HG02798 (cell line): ENCODE measurements at regions not wholly inside any gene's neighbourhood (a gene's known extent, or its start where the extent isn't known, plus 50 kb on each side); places are given as distances from the start of the nearest gene placed in this dataset.

Source experiments
- ATAC-seq: cut with Tn5 transposase; IDR thresholded peaks from one replicate; pipeline ENCODE4 v1.9.1; 2021; ENCODE audit warnings: mild to moderate bottlenecking; ENCODE audit not compliant: unreplicated experiment, poor library complexity

GRCh38 chr10:105706281-105707026, 1065.4 kb downstream of the SORCS3 start:
- ATAC-seq = no peak

- ATAC-seq = no peak
Observed at GRCh38 chr10:105702211-105702610, 1061.1 kb downstream of the SORCS3 start.

- ATAC-seq = no peak
Observed at GRCh38 chr10:105700218-105700617, 1059.1 kb downstream of the SORCS3 start.

DNA sequence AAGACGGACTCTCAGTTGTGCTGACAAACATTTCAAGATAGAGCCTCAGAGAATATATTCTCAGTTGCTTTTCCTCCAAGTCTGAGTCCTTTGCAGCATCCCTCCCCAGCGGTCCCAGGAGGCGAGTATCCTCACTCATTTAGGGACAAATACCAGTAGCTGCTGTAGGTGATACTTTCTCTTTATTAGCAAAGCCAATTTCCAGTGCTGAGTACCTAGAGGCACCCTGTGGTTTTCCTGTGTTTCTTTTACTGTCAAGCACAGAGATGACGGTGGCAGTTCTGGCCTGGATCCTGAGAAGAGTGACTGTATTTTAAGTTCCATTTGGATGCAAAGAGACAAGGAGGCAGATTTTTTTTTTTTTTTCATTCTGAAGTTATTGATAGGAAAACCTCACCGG, 1058.4 kb downstream of the SORCS3 start:
- ATAC-seq = no peak

GRCh38 chr10:105698592-105698991, 1057.5 kb downstream of the SORCS3 start:
- no peak for ATAC-seq

- no peak for ATAC-seq
Observed at GRCh38 chr10:105697290-105697780, 1056.2 kb downstream of the SORCS3 start.

DNA sequence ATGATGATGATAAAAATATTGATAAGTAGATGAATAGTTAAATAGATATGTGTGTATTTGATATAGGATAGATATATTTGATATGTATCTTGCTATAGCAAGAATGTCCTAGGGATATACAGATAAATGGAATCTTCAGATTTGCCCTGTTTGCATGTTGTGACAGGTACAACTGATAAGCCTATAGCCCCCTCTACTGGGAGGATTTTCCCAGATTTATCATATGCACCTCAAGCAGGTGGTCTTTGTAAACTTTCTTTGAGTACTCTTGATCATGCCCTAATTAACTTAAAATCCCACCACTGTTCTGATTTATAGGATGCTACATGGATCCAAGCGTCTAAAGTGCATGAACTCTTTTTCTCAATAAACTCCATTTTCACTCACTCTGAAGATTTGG, 1050.7 kb downstream of the SORCS3 start:
- ATAC-seq = no peak

DNA sequence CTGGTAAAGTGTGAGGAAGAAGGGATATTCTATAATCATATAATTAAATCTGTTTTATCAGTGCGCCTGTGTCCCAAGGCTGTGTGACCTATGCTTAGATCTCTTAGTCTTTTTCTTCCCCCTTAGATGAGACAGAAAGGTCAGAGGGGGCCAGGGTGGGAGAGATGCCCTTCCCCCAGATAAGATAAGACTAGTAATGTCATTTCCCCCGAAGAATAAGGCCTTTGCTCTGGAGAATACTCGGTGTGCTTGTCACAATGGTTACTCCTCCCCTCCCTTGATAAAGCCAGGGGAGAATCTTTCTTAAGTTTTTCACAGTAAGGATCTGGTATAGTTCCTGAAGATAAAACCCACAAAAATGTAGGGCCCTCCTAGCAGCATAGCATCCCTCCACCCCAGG, 1041.8 kb downstream of the SORCS3 start:
- no peak for ATAC-seq

DNA sequence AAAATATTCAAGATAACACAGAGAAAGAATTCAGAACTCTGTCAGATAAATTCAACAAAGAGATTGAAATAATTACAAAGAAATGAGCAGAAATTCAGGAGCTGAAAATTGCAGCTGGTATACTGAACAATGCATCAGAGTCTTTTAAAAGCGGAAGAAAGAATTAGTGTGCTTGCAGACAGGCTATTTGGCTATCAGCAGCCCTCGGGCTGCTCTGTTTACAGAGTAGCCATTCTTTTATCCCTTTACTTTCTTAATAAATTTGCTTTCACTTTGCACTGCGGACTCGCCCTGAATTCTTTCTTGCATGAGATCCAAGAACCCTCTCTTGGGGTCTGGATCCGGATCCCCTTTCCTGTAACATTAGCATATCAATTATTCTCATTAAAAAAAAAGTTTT, 1040.0 kb downstream of the SORCS3 start:
- ATAC-seq = no peak

DNA sequence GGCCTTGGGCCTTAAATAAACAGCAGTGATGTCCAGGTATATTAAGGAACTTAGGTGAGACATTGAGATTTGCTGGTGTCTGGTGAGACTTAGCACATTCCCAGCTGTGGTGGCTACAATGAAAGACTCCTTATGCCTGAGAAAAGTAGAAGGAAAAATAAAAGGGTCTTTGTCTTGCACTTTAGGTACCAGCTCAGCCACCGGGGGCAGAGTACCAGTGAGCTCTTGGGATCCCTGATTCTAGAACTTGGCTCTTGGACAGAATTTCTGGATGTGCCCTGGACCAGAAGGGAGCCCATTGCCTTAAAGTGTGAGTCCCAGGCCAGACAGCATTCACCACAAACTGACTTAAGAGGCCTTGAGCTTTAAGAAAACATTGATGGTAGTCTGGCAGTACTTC, 1038.7 kb downstream of the SORCS3 start:
- no peak for ATAC-seq

- no peak for ATAC-seq
Observed at GRCh38 chr10:105675333-105675732, 1034.2 kb downstream of the SORCS3 start.

DNA sequence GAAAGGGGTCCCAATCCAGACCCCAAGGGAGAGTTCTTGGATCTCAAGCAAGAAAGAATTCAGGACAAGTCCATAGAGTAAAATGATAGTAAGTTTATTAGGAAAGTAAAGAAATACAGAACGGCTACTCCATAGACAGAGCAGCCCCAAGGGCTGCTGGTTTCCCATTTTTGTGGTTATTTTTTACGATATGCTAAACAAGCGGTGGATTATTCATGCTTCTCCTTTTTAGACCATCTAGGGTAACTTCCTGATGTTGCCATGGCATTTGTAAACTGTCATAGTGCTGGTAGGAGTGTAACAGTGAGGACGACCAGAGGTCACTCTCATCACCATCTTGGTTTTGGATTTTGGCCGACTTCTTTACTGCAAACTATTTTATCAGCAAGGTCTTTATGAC, 1033.4 kb downstream of the SORCS3 start:
- no peak for ATAC-seq

- ATAC-seq = no peak
Observed at GRCh38 chr10:105658696-105659095, 1017.6 kb downstream of the SORCS3 start.

DNA sequence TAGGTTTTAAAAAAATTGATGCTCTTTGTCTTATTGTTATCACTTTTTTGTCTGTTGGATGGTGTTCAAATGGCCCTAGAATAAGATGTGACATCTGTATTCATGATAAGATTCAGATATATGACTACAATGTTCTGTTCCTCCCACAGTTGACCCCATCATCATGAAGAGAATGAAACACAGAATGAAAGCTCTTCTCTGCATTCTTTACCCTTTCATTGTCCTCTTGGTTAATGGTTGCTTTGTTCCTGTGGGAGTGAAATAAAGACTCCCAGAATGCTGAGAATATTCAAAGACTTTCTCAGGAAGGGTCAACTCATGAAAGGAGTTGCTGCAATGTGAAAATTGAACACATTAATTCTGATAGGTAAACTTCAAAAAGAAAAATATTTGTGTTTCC, 1015.8 kb downstream of the SORCS3 start:
- ATAC-seq = no peak

DNA sequence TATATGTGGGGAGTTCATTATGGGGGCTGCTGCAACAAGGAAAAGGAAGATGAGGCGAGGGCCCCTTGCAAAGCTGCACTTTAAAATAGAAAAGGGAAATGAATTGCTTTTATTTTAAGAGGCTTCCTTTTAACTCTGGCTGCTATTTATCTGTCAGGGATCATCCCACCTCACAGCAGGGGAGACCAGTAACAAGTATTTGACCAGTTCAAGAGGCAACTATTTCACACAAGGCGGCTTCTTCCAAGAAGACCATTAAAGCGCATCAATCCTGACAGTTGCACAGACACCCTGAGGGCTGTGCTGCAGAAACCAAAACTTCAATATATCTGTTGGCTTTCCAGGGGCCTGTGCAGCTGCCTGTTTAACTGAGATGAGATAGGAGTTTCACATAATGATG, 1009.2 kb downstream of the SORCS3 start:
- ATAC-seq = no peak

DNA sequence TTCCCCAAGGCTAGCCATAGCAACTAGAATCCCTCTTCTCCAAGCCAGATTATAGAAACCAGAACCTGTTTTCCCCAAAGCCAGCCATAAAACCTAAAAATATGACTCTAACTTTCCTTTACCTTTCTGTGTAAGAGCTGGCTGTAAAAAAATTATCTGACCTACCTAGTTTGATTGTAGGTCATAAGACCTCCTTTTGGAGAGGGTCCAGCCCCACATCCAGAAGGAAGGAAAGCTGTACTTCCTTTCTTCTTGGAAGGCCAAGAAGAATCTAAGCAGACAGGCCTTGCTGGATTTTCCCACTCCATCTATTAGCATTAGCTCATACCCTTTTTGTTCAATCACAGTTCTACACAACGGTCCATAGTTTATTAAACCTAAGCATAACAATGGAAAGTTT, 1006.3 kb downstream of the SORCS3 start:
- ATAC-seq = no peak

DNA sequence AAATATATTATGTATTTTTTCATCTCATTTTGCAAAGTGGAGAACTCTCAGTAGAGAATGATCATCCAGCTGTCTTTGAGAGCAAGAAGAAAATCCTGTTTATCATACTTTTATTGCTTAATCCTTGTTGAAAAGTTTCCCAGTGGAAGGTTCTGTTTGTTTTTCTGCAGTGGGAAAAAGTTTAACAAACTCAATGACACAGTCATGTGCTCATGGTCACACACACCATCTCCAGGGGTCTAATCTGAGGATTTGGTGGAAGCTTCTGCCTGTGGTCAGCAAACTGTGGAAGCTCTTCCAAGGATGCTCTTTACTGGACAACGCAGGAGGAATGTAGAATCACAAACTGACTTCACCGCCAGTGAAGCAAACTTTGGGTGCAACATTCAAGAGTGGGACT, 1003.9 kb downstream of the SORCS3 start:
- ATAC-seq = no peak

GRCh38 chr10:105644559-105644958, 1003.5 kb downstream of the SORCS3 start:
- no peak for ATAC-seq

DNA sequence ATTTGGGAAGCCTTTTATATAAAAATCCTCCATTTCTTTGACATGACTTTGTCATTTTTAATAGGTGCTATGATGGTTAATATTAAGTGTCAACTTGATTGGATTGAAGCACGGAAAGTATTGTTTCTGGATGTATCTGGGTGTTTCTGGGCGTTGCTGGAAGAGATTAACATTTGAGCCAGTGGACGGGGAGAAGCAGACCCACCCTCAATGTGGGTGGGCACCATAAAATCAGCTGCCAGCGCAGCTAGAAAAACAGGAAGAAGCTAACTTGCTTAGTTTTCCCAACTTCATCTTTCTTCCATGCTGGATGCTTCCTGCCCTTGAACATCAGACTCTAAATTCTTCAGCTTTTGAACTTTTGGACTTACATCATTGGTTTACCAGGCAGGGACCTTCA, 1003.0 kb downstream of the SORCS3 start:
- ATAC-seq = no peak

GRCh38 chr10:105643660-105644059, 1002.6 kb downstream of the SORCS3 start:
- no peak for ATAC-seq

- no peak for ATAC-seq
Observed at GRCh38 chr10:105634281-105634680, 993.2 kb downstream of the SORCS3 start.

GRCh38 chr10:105615715-105616365, 974.8 kb downstream of the SORCS3 start:
- no peak for ATAC-seq
